GM10266 (cell line): ENCODE measurements at regions not wholly inside any gene's neighbourhood (a gene's known extent, or its start where the extent isn't known, plus 50 kb on each side); places are given as distances from the start of the nearest gene placed in this dataset.
"Not testable (repeated sequence)": the region's sequence is repeated elsewhere in the genome, so short reads cannot be mapped to it uniquely, and the experiment has no call there.

Source experiments
- DNase-seq: peaks from one replicate; pipeline ENCODE4 v3.0.0; 2012; ENCODE audit errors: extremely low spot score
- CTCF ChIP-seq: IDR thresholded peaks from 2 replicates; pipeline ENCODE4 v1.5.1; 2012; ENCODE audit warnings: mild to moderate bottlenecking, low read depth; ENCODE audit not compliant: control insufficient read depth, insufficient read depth; ENCODE audit errors: missing control alignments

GRCh38 chr3:4065554-4065953 lies 237.6 kb upstream of the SETMAR start:
- no peak for DNase-seq
- no peak for TF ChIP-seq CTCF

DNA sequence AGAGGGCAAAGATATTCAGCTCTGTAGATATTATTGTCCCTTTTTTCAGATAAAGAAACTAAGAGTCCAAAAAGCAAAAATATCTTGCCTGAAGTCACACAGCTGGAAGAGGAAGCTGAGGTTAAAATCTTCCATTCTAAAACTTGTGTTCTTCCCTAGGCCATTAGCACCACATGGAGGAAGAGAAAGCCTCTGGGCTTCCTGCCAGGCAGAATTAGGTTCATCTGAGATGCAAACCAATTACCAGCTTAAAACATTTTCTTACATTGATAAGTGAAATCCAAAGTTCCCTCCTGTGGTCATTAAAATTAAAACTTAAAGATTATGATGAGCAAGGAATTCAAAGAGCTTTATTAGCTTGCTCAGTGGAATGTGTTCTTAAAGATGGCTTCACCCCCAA lies 235.3 kb upstream of the SETMAR start:
- no peak for TF ChIP-seq CTCF
- no peak for DNase-seq

GRCh38 chr3:4069796-4070195 lies 233.4 kb upstream of the SETMAR start:
- no peak for TF ChIP-seq CTCF
- DNase-seq: no peak

GRCh38 chr3:4071481-4072184 lies 231.5 kb upstream of the SETMAR start:
- no peak for DNase-seq
- no peak for TF ChIP-seq CTCF

GRCh38 chr3:4077278-4077677 lies 225.9 kb upstream of the SETMAR start:
- not testable (repeated sequence) for DNase-seq

- no peak for DNase-seq
- TF ChIP-seq CTCF: no peak
Observed at GRCh38 chr3:4077950-4078349, 225.2 kb upstream of the SETMAR start.

DNA sequence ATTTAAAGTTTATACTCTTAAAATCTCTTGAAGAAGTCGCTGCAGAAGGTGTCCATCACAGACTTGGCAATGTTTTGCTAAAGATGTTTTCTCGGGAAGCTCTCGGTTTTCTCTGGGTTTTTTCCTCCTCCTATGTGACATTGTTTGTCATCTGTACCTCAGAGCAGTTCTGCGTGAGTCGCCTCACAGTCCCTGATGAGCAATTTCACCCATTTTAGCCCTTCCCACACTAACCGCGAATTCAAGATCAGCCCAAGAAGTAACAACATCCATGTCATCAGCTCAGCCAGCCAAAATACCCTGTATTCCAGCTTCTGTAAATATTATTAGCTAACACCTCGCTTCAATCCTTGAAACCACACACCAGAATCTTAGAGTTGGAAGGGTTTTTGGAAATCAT lies 224.3 kb upstream of the SETMAR start:
- no peak for TF ChIP-seq CTCF
- no peak for DNase-seq
